H1 (cell line): ENCODE measurements at regions not wholly inside any gene's neighbourhood (a gene's known extent, or its start where the extent isn't known, plus 50 kb on each side); places are given as distances from the start of the nearest gene placed in this dataset.

Source experiments
- CTCF ChIA-PET: fragments of 300-600 bp; sonication (Branson Sonifier 250); formaldehyde crosslinking; loops from one replicate; lab custom pipeline; 2021; ENCODE audit not compliant: partially characterized antibody; lab: Charles Lee
- POLR2A ChIA-PET: fragments of 300-600 bp; sonication (Branson Sonifier 250); formaldehyde crosslinking; loops from one replicate; lab custom pipeline; 2021; ENCODE audit warnings: inconsistent platforms; ENCODE audit not compliant: partially characterized antibody; lab: Charles Lee
- DNase-seq, 2 experiments: peaks; one replicate each; pipeline versions ENCODE4 v3.0.0 to v3.0.0-alpha.2; 2010 to 2022; ENCODE audit warnings: low spot score in 2 of 2, low read depth in 1 of 2, mixed read lengths in 1 of 2
- FAIRE-seq: peaks from 2 replicates; lab custom pipeline; 2011; peaks lifted over from hg19 to GRCh38; lab: Jason Lieb, UNC
- H2AFZ ChIP-seq: 2 replicates; pipeline ENCODE4 v1.8.1; 2012; ENCODE audit warnings: low read length, inconsistent platforms
- H2AK5ac ChIP-seq: 2 replicates; pipeline ENCODE4 v1.6.1; 2013; ENCODE audit warnings: low read depth, low read length
- H2BK120ac ChIP-seq: replicated peaks from 2 replicates; pipeline ENCODE3; 2013; ENCODE audit warnings: low read depth, low read length, inconsistent platforms
- H2BK12ac ChIP-seq: 2 replicates; pipeline ENCODE4 v1.6.1; 2013; ENCODE audit warnings: low read depth, low read length
- H2BK15ac ChIP-seq: 2 replicates; pipeline ENCODE4 v1.6.1; 2013; ENCODE audit warnings: low read length
- H2BK20ac ChIP-seq: 2 replicates; pipeline ENCODE4 v1.6.1; 2013; ENCODE audit warnings: low read length
- H2BK5ac ChIP-seq: 2 replicates; pipeline ENCODE4 v1.6.1; 2013; ENCODE audit warnings: low read depth, low read length
- H3K14ac ChIP-seq: 2 replicates; pipeline ENCODE4 v1.6.1; 2013; ENCODE audit warnings: inconsistent platforms; ENCODE audit not compliant: insufficient read length
- H3K18ac ChIP-seq: 2 replicates; pipeline ENCODE4 v1.6.1; 2013; ENCODE audit warnings: low read length; ENCODE audit errors: extremely low read depth
- H3K23ac ChIP-seq: 2 replicates; pipeline ENCODE4 v1.6.1; 2013; ENCODE audit warnings: inconsistent platforms; ENCODE audit not compliant: insufficient read length
- H3K23me2 ChIP-seq: 2 replicates; pipeline ENCODE4 v1.6.1; 2013; ENCODE audit warnings: low read depth, low read length
- H3K27ac ChIP-seq: 2 replicates; pipeline ENCODE4 v1.6.1; 2011; ENCODE audit warnings: low read depth, low read length, inconsistent platforms
- H3K27me3 ChIP-seq, 4 experiments: replicated peaks in 1 of 4; 1 replicate in 1 of 4; 2 replicates in 3 of 4; pipeline versions ENCODE4 v1.6.1 to v1.8.1; 2011 to 2013; ENCODE audit warnings: low read length in 3 of 4, mild to moderate bottlenecking in 3 of 4, inconsistent platforms in 2 of 4, mixed read lengths in 2 of 4, moderate library complexity in 1 of 4; ENCODE audit not compliant: control insufficient read depth in 3 of 4, insufficient read depth in 3 of 4; ENCODE audit errors: extremely low read depth in 1 of 4
- H3K36me3 ChIP-seq, 4 experiments: 2 replicates each; pipeline versions ENCODE4 v1.6.1 to v1.8.1; 2011 to 2013; ENCODE audit warnings: mild to moderate bottlenecking in 4 of 4, low read length in 3 of 4, moderate library complexity in 2 of 4, control low read depth in 1 of 4, inconsistent platforms in 1 of 4; ENCODE audit not compliant: insufficient read depth in 4 of 4, control insufficient read depth in 2 of 4
- H3K4ac ChIP-seq: replicated peaks from 2 replicates; pipeline ENCODE3; 2013; ENCODE audit warnings: low read length, low read depth, mixed read lengths, inconsistent platforms; ENCODE audit not compliant: insufficient read length
- H3K4me1 ChIP-seq, 4 experiments: replicated peaks in 1 of 4; 1 replicate in 1 of 4; 2 replicates in 3 of 4; pipeline versions ENCODE4 v1.6.1 to v1.8.1; 2011 to 2013; ENCODE audit warnings: low read length in 3 of 4, inconsistent platforms in 2 of 4, mixed read lengths in 1 of 4; ENCODE audit not compliant: insufficient read depth in 4 of 4, control insufficient read depth in 3 of 4
- H3K4me2 ChIP-seq, 2 experiments: 2 replicates each; pipeline versions ENCODE4 v1.6.1 to v1.8.1; 2011 to 2013; ENCODE audit warnings: low read depth in 2 of 2, low read length in 2 of 2, control low read depth in 1 of 2, inconsistent platforms in 1 of 2, mild to moderate bottlenecking in 1 of 2; ENCODE audit not compliant: insufficient read depth in 1 of 2
- H3K4me3 ChIP-seq, 4 experiments: fragments of 200-600, 300-600 bp in 1 of 4; sonication (generic), shearing (Covaris generic), sonication (Bioruptor Twin) in 1 of 4; 2 replicates each; pipeline versions ENCODE4 v1.5.1 to v1.8.1; 2011 to 2016; ENCODE audit warnings: low read length in 4 of 4, low read depth in 3 of 4, control low read depth in 2 of 4, inconsistent platforms in 2 of 4, mild to moderate bottlenecking in 2 of 4, mixed read lengths in 1 of 4, moderate library complexity in 1 of 4; ENCODE audit not compliant: insufficient read depth in 2 of 4; ENCODE audit errors: extremely low read depth in 1 of 4
- H3K56ac ChIP-seq: replicated peaks from 2 replicates; pipeline ENCODE3; 2013; ENCODE audit warnings: low read depth, mild to moderate bottlenecking, mixed read lengths, low read length, inconsistent platforms; ENCODE audit not compliant: insufficient read length
- H3K79me1 ChIP-seq: 2 replicates; pipeline ENCODE4 v1.6.1; 2013; ENCODE audit warnings: low read depth, low read length, control low read depth
- H3K79me2 ChIP-seq, 2 experiments: 2 replicates each; pipeline versions ENCODE4 v1.6.1 to v1.8.1; 2012 to 2013; ENCODE audit warnings: low read length in 2 of 2, mild to moderate bottlenecking in 2 of 2, inconsistent platforms in 1 of 2; ENCODE audit not compliant: insufficient read depth in 2 of 2, control insufficient read depth in 1 of 2
- H3K9ac ChIP-seq, 4 experiments: replicated peaks in 1 of 4; 1 replicate in 1 of 4; 2 replicates in 3 of 4; pipeline versions ENCODE4 v1.6.1 to v1.8.1; 2011 to 2013; ENCODE audit warnings: low read depth in 3 of 4, low read length in 3 of 4, control low read depth in 2 of 4, mild to moderate bottlenecking in 2 of 4, moderate library complexity in 2 of 4, inconsistent platforms in 1 of 4; ENCODE audit errors: extremely low read depth in 1 of 4
- H3K9me3 ChIP-seq, 2 experiments: 2 replicates each; pipeline versions ENCODE4 v1.6.1 to v1.8.1; 2012 to 2013; ENCODE audit warnings: mild to moderate bottlenecking in 2 of 2, moderate library complexity in 2 of 2, control low read depth in 1 of 2, inconsistent platforms in 1 of 2, low read depth in 1 of 2, low read length in 1 of 2, mixed read lengths in 1 of 2; ENCODE audit not compliant: insufficient read depth in 2 of 2
- H4K20me1 ChIP-seq, 2 experiments: replicated peaks in 1 of 2; 2 replicates each; pipeline versions ENCODE3 to v1.8.1; 2011 to 2013; ENCODE audit warnings: inconsistent platforms in 2 of 2, low read length in 2 of 2, mild to moderate bottlenecking in 1 of 2; ENCODE audit not compliant: insufficient read depth in 2 of 2, control insufficient read depth in 1 of 2
- H4K5ac ChIP-seq: 2 replicates; pipeline ENCODE4 v1.6.1; 2013; ENCODE audit warnings: low read length, low read depth, mixed read lengths, inconsistent platforms; ENCODE audit not compliant: insufficient read length
- H4K8ac ChIP-seq: 2 replicates; pipeline ENCODE4 v1.8.0; 2013; ENCODE audit warnings: mild to moderate bottlenecking, moderate library complexity, low read length, inconsistent platforms; ENCODE audit not compliant: insufficient read depth; ENCODE audit errors: extremely low read depth
- H4K91ac ChIP-seq: replicated peaks from 2 replicates; pipeline ENCODE3; 2013; ENCODE audit warnings: low read length, mixed read lengths, inconsistent platforms; ENCODE audit not compliant: insufficient read length
- CTBP2 ChIP-seq: IDR thresholded peaks from 2 replicates; pipeline ENCODE4 v1.7.0; 2011; ENCODE audit warnings: borderline replicate concordance, mild to moderate bottlenecking, moderate library complexity, mixed read lengths, low read length; ENCODE audit not compliant: insufficient read depth, insufficient read length
- CTCF ChIP-seq, 3 experiments: IDR thresholded peaks; 1 replicate in 2 of 3; 2 replicates in 1 of 3; pipeline versions ENCODE4 v1.5.1 to v1.6.1; 2011; ENCODE audit warnings: low read length in 3 of 3, mild to moderate bottlenecking in 3 of 3, inconsistent platforms in 2 of 3, low read depth in 1 of 3, moderate library complexity in 1 of 3; ENCODE audit not compliant: insufficient read depth in 1 of 3; ENCODE audit errors: control extremely low read depth in 1 of 3
- EGR1 ChIP-seq: IDR thresholded peaks from 2 replicates; pipeline ENCODE4 v1.6.1; 2011; ENCODE audit warnings: low read depth, low read length, borderline replicate concordance
- RAD21 ChIP-seq, 2 experiments: IDR thresholded peaks in 1 of 2; conservative IDR thresholded peaks in 1 of 2; 2 replicates each; pipeline ENCODE4 v1.6.1; 2011; ENCODE audit warnings: low read depth in 2 of 2, low read length in 2 of 2, improper control_type of control experiment in 1 of 2, inconsistent platforms in 1 of 2, mild to moderate bottlenecking in 1 of 2, moderate library complexity in 1 of 2
- RBBP5 ChIP-seq: IDR thresholded peaks from 2 replicates; pipeline ENCODE4 v1.7.1; 2012; ENCODE audit warnings: low read depth, mild to moderate bottlenecking, inconsistent platforms, low read length, moderate library complexity, borderline replicate concordance
- SP1 ChIP-seq: IDR thresholded peaks from 2 replicates; pipeline ENCODE4 v1.6.1; 2011; ENCODE audit warnings: low read depth, low read length
- USF2 ChIP-seq: IDR thresholded peaks from 2 replicates; pipeline ENCODE4 v1.6.1; 2011; ENCODE audit warnings: low read length, improper control_type of control experiment
- ZNF274 ChIP-seq: IDR thresholded peaks from 2 replicates; pipeline ENCODE4 v1.7.0; 2012; ENCODE audit warnings: low read length, borderline replicate concordance; ENCODE audit errors: extremely low read depth
- WGBS, 2 experiments: shearing (Covaris generic) in 1 of 2; methylation state at CpG; one replicate each; pipeline versions ENCODE4 v1.1.6 to v1.1.7; 2013 to 2015; ENCODE audit warnings: low lambda C conversion rate in 2 of 2, mixed read lengths in 2 of 2, inconsistent platforms in 1 of 2, low coverage in 1 of 2, missing lambda C conversion rate in 1 of 2; ENCODE audit not compliant: insufficient replicate concordance in 2 of 2, insufficient coverage in 1 of 2, insufficient read length in 1 of 2; ENCODE audit errors: extremely low coverage in 1 of 2, missing lambda C conversion rate in 1 of 2; 5-methylcytosine and 5-hydroxymethylcytosine counted together

GRCh38 chr12:91379051-91379775 lies 196.6 kb upstream of the DCN start:
- no peak overlapping the region for H4K8ac ChIP-seq
- H4K91ac ChIP-seq = no peak overlapping the region
- no peak overlapping the region for H2BK15ac ChIP-seq
- H3K18ac ChIP-seq = no peak overlapping the region
- no peaks in the 10 kb centered on the region for H3K79me1 ChIP-seq
- no peak overlapping the region for H3K4ac ChIP-seq
- no peak overlapping the region for H3K9ac ChIP-seq
- no peaks in the 10 kb centered on the region for H4K20me1 ChIP-seq
- no peaks in the 10 kb centered on the region for H3K36me3 ChIP-seq
- no peak overlapping the region for H3K4me2 ChIP-seq
- 87% methylated on average over 2 of the region's 2 CpGs; no CpG with 5 or more reads in 1 of the 2 experiments for WGBS, 2 experiments
- no peak overlapping the region for H4K5ac ChIP-seq
- DNase-seq (no peak), FAIRE-seq (no peak)
- H2BK120ac ChIP-seq = no peak overlapping the region
- H3K27ac ChIP-seq = no peak overlapping the region
- no peak overlapping the region for H3K56ac ChIP-seq
- no peak overlapping the region for H3K4me3 ChIP-seq
- peak overlapping the region; percentile 5; the same call in 1 of the 2 replicates for H2AFZ ChIP-seq
- CTCF ChIA-PET = interaction anchor here (1.4 kb wide), 1 partner anchor 9 kb away, joined by 3 read pairs; no protein-coding TSS in a partner anchor
- H3K9me3 ChIP-seq = no peaks in the 10 kb centered on the region
- H2BK12ac ChIP-seq = no peak overlapping the region
- H3K27me3 ChIP-seq = no peaks in the 10 kb centered on the region
- POLR2A ChIA-PET = interaction anchor here (4.4 kb wide), 1 partner anchor 766 kb away, joined by 31 read pairs; the partner anchor contains the start of gene BTG1
- H3K23ac ChIP-seq = no peak overlapping the region
- no peak overlapping the region for H3K14ac ChIP-seq
- H3K4me1 ChIP-seq = peaks cover 0 to 14% (median 2%) of the 10 kb centered on the region in 4 experiments; a peak in 5 of 7 replicates
- H2BK20ac ChIP-seq = 0 out of 2 replicates have a peak overlapping the region, but pooled peaks have one; percentile 11
- H2BK5ac ChIP-seq = no peak overlapping the region
- no peaks in the 10 kb centered on the region for H3K79me2 ChIP-seq
- no peaks in the 10 kb centered on the region for H3K23me2 ChIP-seq
- H2AK5ac ChIP-seq = no peak overlapping the region; the same call in 1 of the 2 replicates
- TF ChIP-seq CTCF (IDR thresholded peaks at IDR 0.05; ENCODE audit: control extremely low read depth in 1 of 3, insufficient read depth in 1 of 3, low read depth in 1 of 3, low read length in 3 of 3) = no peak
- TF ChIP-seq CTBP2 = no peak
- TF ChIP-seq RBBP5 = no peak
- TF ChIP-seq USF2 = no peak
- no peak for TF ChIP-seq ZNF274
- no peak for TF ChIP-seq RAD21 (IDR thresholded peaks at IDR 0.05 in 1 of 2, conservative IDR thresholded peaks at IDR 0.05 in 1 of 2; ENCODE audit: low read depth in 2 of 2, low read length in 2 of 2)
- TF ChIP-seq EGR1 = no peak
- no peak for TF ChIP-seq SP1
